Pancreas (tissue), 10 donors: ENCODE measurements at regions not wholly inside any gene's neighbourhood (a gene's known extent, or its start where the extent isn't known, plus 50 kb on each side); places are given as distances from the start of the nearest gene placed in this dataset.

ENCODE experiments used
- ATAC-seq, 4 donors: fragments of 200-7000 bp; cut with Tn5 transposase; one replicate each; pipeline versions ENCODE4 v1.8.0 to v1.9.1; 2020; ENCODE audit warnings: mild to moderate bottlenecking in 4 of 4, moderate library complexity in 4 of 4
- DNase-seq, 6 donors: peaks; one replicate each; pipeline ENCODE4 v3.0.0-alpha.2; 2020
- FAIRE-seq: peaks from 2 replicates; lab custom pipeline; 2012; peaks lifted over from hg19 to GRCh38; lab: Jason Lieb, UNC
- H3K27ac ChIP-seq, 4 donors: fragments of 200-600 bp; sonication (generic); 1 replicate in 3 of 4; 2 replicates in 1 of 4; pipeline versions ENCODE4 v1.5.0 to v1.8.0; 2020
- H3K27me3 ChIP-seq, 4 donors: fragments of 200-600 bp; one replicate each; pipeline ENCODE4 v1.8.0; 2021
- H3K36me3 ChIP-seq, 3 donors: fragments of 200-600 bp; sonication (generic) in 1 of 3; one replicate each; pipeline versions ENCODE4 v1.5.0 to v1.8.0; 2020 to 2021
- H3K4me1 ChIP-seq, 3 donors: fragments of 200-600 bp; one replicate each; pipeline ENCODE4 v1.8.0; 2021
- H3K4me3 ChIP-seq, 4 donors: fragments of 200-600 bp; sonication (generic) in 2 of 4; one replicate each; pipeline versions ENCODE4 v1.5.0 to v1.8.0; 2020 to 2021
- H3K9me3 ChIP-seq, 4 donors: fragments of 200-600 bp; one replicate each; pipeline ENCODE4 v1.8.0; 2021
- WGBS, 2 donors: extraction: QIAGEN DNeasy Blood & Tissue Kit; methylation state at CpG; one replicate each; pipeline ENCODE4 v1.1.7; 2013; 5-methylcytosine and 5-hydroxymethylcytosine counted together
- intact Hi-C, 3 donors: fragments of 100-400 bp; cut with DNase I; formaldehyde crosslinking; loops; one replicate each; pipeline versions ENCODE4 v1.11.1 to v1.14.2; 2022
- TF ChIP-seq, protein P1 (sequence below), 4 donors: fragments of 200-600 bp; sonication (generic) in 3 of 4; IDR thresholded peaks; one replicate each; pipeline versions ENCODE4 v1.5.0 to v1.8.0; 2021; ENCODE audit warnings: antibody characterized with exemption in 4 of 4
- donor health status: healthy with polysubstance abuse.
- donor health status: DM: no; HTN: no; CAD: no; lungs with moderate emphysema.
- donor health status: DM: no; HTN: no; CAD: no.
- donor health status: control.
- donor health status: control.
- donor health status: Bipolar disorder and iron deficiency.
- donor health status: DM: yes; HTN: yes; CAD: no.
- donor health status: DM: no; HTN: no; CAD: no.
- donor health status: DM: no; HTN: no; CAD: no.
- donor health status: DM: yes; HTN: yes; CAD: no.

DNA sequence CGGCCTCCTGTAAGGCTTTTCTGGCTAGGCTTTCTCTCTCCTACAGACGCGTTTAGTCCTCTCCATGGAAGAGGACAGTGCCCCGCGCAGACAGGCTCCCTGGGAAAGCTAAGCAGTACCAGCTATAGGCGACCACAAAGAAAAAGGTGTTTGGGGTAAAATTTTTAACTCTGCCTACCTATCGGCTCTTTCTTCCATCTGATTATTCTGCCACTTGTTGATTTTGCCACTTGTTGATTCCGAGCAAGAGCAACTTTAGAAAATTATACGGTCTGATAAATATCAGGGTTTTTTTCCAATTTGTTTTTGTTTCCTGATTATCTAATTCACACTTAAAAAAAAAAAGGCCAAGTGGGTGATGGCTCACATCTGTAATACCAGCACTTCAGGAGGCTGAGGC, 1600.5 kb upstream of the TENM3 start:
- H3K36me3 ChIP-seq = no peaks in the 10 kb centered on the region
- intact Hi-C loops = no loop called here
- TF ChIP-seq, protein P1, sequence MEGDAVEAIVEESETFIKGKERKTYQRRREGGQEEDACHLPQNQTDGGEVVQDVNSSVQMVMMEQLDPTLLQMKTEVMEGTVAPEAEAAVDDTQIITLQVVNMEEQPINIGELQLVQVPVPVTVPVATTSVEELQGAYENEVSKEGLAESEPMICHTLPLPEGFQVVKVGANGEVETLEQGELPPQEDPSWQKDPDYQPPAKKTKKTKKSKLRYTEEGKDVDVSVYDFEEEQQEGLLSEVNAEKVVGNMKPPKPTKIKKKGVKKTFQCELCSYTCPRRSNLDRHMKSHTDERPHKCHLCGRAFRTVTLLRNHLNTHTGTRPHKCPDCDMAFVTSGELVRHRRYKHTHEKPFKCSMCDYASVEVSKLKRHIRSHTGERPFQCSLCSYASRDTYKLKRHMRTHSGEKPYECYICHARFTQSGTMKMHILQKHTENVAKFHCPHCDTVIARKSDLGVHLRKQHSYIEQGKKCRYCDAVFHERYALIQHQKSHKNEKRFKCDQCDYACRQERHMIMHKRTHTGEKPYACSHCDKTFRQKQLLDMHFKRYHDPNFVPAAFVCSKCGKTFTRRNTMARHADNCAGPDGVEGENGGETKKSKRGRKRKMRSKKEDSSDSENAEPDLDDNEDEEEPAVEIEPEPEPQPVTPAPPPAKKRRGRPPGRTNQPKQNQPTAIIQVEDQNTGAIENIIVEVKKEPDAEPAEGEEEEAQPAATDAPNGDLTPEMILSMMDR (IDR thresholded peaks at IDR 0.05) = no peak
- 67 to 79% methylated on average over 9 of the region's 9 CpGs for WGBS, 2 donors
- no peak for DNase-seq
- no peak overlapping the region for H3K27ac ChIP-seq
- FAIRE-seq = no peak
- ATAC-seq = no peak
- no peaks in the 10 kb centered on the region for H3K4me1 ChIP-seq
- H3K27me3 ChIP-seq = no peaks in the 10 kb centered on the region
- H3K9me3 ChIP-seq = no peaks in the 10 kb centered on the region
- H3K4me3 ChIP-seq = no peak overlapping the region

DNA sequence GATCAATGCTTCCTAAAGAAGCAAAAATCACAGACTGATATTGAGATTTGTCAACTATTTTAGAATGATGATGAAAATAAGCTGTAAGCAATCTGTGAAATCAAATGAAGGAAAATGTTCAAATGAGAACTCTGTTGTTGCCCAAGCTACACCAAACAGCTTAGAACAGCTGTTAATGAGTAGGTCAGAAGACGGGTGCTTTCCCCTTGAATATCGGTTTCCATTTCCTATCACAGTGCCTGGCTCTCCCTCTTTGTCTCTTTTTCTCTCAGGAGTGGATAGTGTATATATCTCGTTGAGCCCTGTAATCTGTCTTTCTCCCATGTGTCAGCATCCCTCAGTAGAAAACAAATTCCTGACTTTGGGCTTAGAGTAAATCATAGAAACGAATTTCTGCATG, 1592.9 kb upstream of the TENM3 start:
- no peaks in the 10 kb centered on the region for H3K36me3 ChIP-seq
- intact Hi-C loops = no loop called here
- ATAC-seq = no peak
- no peaks in the 10 kb centered on the region for H3K9me3 ChIP-seq
- H3K27ac ChIP-seq = no peak overlapping the region
- no peak for DNase-seq
- no peak for FAIRE-seq
- 58 to 59% methylated on average over 4 of the region's 4 CpGs for whole genome bisulfite sequencing, 2 donors
- H3K27me3 ChIP-seq = peaks cover 0 to 4% (median 0%) of the 10 kb centered on the region in 4 donors
- TF ChIP-seq, protein P1 (IDR thresholded peaks at IDR 0.05) = no peak
- H3K4me3 ChIP-seq = no peak overlapping the region
- no peaks in the 10 kb centered on the region for H3K4me1 ChIP-seq

DNA sequence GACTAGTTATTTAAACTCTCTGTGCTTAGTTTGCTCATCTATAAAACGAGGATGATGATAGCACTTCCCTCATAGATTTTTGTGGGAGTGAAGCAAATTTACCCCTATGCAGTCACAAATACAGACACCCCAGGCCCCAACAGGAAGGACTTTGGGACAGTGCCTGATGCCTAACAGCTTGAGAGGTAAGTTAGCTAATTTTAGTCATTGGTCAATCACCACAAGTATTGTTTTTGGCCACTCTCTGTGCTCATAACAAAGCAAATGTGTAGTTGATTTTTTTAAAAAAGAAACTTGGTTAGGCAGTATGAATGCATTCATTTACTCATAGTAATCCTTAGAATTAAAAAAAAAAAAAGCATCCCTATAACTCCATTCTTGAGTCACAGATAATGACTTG, 1590.7 kb upstream of the TENM3 start:
- no peak for FAIRE-seq
- WGBS, 2 donors = 33 to 34% methylated on average over 1 of the region's 1 CpG
- Histone ChIP-seq H3K27ac (no peak overlapping the region), H3K4me1 (no peaks in the 10 kb centered on the region), H3K4me3 (no peak overlapping the region), H3K27me3 (peaks cover 0 to 4% (median 0%) of the 10 kb centered on the region in 4 donors), H3K9me3 (no peaks in the 10 kb centered on the region), H3K36me3 (no peaks in the 10 kb centered on the region)
- intact Hi-C loops = no loop called here
- no peak for ATAC-seq
- TF ChIP-seq, protein P1 (IDR thresholded peaks at IDR 0.05) = no peak
- no peak for DNase-seq

DNA sequence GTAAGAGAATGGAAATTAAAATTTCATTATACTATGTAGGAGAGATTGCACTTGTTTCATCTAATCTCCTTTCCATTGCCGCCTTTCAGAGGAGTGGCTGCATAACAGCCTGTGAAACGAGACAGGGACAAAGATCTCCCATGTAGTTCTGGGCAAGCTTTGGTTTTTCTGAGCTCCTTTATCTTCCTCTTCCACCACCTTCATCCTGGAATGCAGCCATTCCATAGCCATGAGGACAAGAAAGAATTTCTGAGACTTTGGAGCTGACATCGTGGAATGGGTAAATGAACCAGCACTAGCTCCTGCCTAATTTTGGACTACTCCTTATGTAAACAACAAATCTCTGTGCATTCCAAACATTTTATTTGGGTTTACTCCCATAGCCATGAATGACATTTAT, 1587.3 kb upstream of the TENM3 start:
- DNase-seq (no peak), FAIRE-seq (no peak), ATAC-seq (no peak)
- Histone ChIP-seq H3K4me1 (no peaks in the 10 kb centered on the region), H3K27ac (no peak overlapping the region), H3K27me3 (no peaks in the 10 kb centered on the region), H3K4me3 (no peak overlapping the region), H3K9me3 (no peaks in the 10 kb centered on the region), H3K36me3 (no peaks in the 10 kb centered on the region)
- intact Hi-C loops = no loop called here
- 31 to 37% methylated on average over 3 of the region's 3 CpGs for WGBS, 2 donors
- TF ChIP-seq, protein P1 (IDR thresholded peaks at IDR 0.05) = no peak

DNA sequence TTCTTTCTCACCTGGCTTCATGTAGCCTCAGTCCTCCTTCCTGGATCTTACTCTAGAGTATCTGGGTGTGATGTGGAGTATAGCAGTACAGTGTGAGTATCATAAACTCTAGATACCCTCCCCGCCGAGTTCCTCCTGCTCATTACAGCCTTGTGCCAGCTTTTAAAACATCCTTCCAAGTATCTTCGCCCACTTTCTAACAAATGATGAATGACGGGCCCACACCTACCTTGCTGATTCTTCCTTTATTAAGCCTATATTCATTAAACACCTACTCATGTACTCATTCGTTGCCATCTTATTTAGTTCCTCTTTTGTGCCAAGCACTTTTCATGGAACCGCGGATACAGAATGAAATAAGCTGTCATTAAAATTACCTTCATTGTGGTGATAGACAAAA, 1585.3 kb upstream of the TENM3 start:
- H3K27me3 ChIP-seq = no peaks in the 10 kb centered on the region
- WGBS, 2 donors = 80 to 86% methylated on average over 7 of the region's 7 CpGs
- H3K4me1 ChIP-seq = no peaks in the 10 kb centered on the region
- no peaks in the 10 kb centered on the region for H3K9me3 ChIP-seq
- no peak overlapping the region for H3K27ac ChIP-seq
- intact Hi-C loops = no loop called here
- FAIRE-seq (no peak), ATAC-seq (no peak), DNase-seq (no peak)
- no peak overlapping the region for H3K4me3 ChIP-seq
- no peaks in the 10 kb centered on the region for H3K36me3 ChIP-seq
- TF ChIP-seq, protein P1 (IDR thresholded peaks at IDR 0.05) = no peak
